GM21360 (cell line): ENCODE measurements at regions not wholly inside any gene's neighbourhood (a gene's known extent, or its start where the extent isn't known, plus 50 kb on each side); places are given as distances from the start of the nearest gene placed in this dataset.
"Not testable (repeated sequence)": the region's sequence is repeated elsewhere in the genome, so short reads cannot be mapped to it uniquely, and the experiment has no call there.

ENCODE experiments used
- ATAC-seq: cut with Tn5 transposase; IDR thresholded peaks from one replicate; pipeline ENCODE4 v1.9.1; 2021; ENCODE audit warnings: mild to moderate bottlenecking, moderate library complexity; ENCODE audit not compliant: unreplicated experiment

GRCh38 chr18:51323961-51324360, 126.5 kb upstream of the MEX3C start:
- no peak for ATAC-seq

GRCh38 chr18:51330148-51330547, 132.7 kb upstream of the MEX3C start:
- ATAC-seq = no peak

- no peak for ATAC-seq
Observed at GRCh38 chr18:51330739-51331138, 133.3 kb upstream of the MEX3C start.

GRCh38 chr18:51337406-51337805, 139.9 kb upstream of the MEX3C start:
- ATAC-seq = no peak

GRCh38 chr18:51339856-51340255, 142.4 kb upstream of the MEX3C start:
- no peak for ATAC-seq

GRCh38 chr18:51340332-51340731, 142.9 kb upstream of the MEX3C start:
- no peak for ATAC-seq

- no peak for ATAC-seq
Observed at GRCh38 chr18:51342815-51343214, 145.3 kb upstream of the MEX3C start.

GRCh38 chr18:51345848-51346391, 148.4 kb upstream of the MEX3C start:
- no peak for ATAC-seq

GRCh38 chr18:51346404-51346803, 148.9 kb upstream of the MEX3C start:
- ATAC-seq = no peak

GRCh38 chr18:51350081-51350480, 152.6 kb upstream of the MEX3C start:
- ATAC-seq = no peak

GRCh38 chr18:51355841-51356240, 158.4 kb upstream of the MEX3C start:
- ATAC-seq = no peak

- not testable (repeated sequence) for ATAC-seq
Observed at GRCh38 chr18:51360301-51360700, 162.8 kb upstream of the MEX3C start.

- ATAC-seq = no peak
Observed at GRCh38 chr18:51361130-51361860, 163.8 kb upstream of the MEX3C start.

- no peak for ATAC-seq
Observed at GRCh38 chr18:51363384-51363783, 165.9 kb upstream of the MEX3C start.

- ATAC-seq = no peak
Observed at GRCh38 chr18:51370996-51371395, 173.5 kb upstream of the MEX3C start.

- no peak for ATAC-seq
Observed at GRCh38 chr18:51371929-51372328, 174.4 kb upstream of the MEX3C start.

GRCh38 chr18:51382081-51382480, 184.6 kb upstream of the MEX3C start:
- ATAC-seq = no peak

- no peak for ATAC-seq
Observed at GRCh38 chr18:51383116-51383515, 185.6 kb upstream of the MEX3C start.

GRCh38 chr18:51383711-51384110, 186.2 kb upstream of the MEX3C start:
- ATAC-seq = no peak

GRCh38 chr18:51385270-51385669, 187.8 kb upstream of the MEX3C start:
- ATAC-seq = no peak

- no peak for ATAC-seq
Observed at GRCh38 chr18:51390702-51391101, 193.2 kb upstream of the MEX3C start.

- no peak for ATAC-seq
Observed at GRCh38 chr18:51391215-51391614, 193.7 kb upstream of the MEX3C start.

- ATAC-seq = no peak
Observed at GRCh38 chr18:51391731-51392130, 194.2 kb upstream of the MEX3C start.
